SK-N-SH (cell line): ENCODE measurements at regions not wholly inside any gene's neighbourhood (a gene's known extent, or its start where the extent isn't known, plus 50 kb on each side); places are given as distances from the start of the nearest gene placed in this dataset.

ENCODE experiments used
- CTCF ChIA-PET: fragments of 300-600, 350-600 bp; formaldehyde crosslinking; extraction: SDS; loops from one replicate; lab custom pipeline; 2021; lab: Yijun Ruan, JAX
- POLR2A ChIA-PET: fragments of 350-600 bp; sonication (Branson Sonifier 250); formaldehyde crosslinking; extraction: SDS; loops from one replicate; lab custom pipeline; 2020; ENCODE audit warnings: antibody characterized with exemption, inconsistent platforms; lab: Yijun Ruan, JAX
- DNase-seq: peaks from one replicate; pipeline ENCODE4 v3.0.0; 2012
- H2AFZ ChIP-seq: fragments of 200-600 bp; sonication (generic); 2 replicates; pipeline ENCODE4 v1.8.1; 2016; ENCODE audit warnings: antibody characterized with exemption, mild to moderate bottlenecking, low read depth
- H3F3A ChIP-seq: fragments of 200-600 bp; sonication (generic); replicated peaks from 2 replicates; pipeline ENCODE3; 2016; ENCODE audit warnings: antibody characterized with exemption, mild to moderate bottlenecking; ENCODE audit not compliant: insufficient read depth
- H3K27ac ChIP-seq, 2 experiments: fragments of 200-500 bp in 1 of 2; fragments of 200-600 bp in 1 of 2; sonication (Bioruptor generic) in 1 of 2; sonication (generic), shearing (Covaris generic) in 1 of 2; 2 replicates each; pipeline versions ENCODE4 v1.5.1 to v1.6.1; 2014 to 2016; ENCODE audit warnings: low read depth in 2 of 2, inconsistent platforms in 1 of 2, low read length in 1 of 2, mild to moderate bottlenecking in 1 of 2, mixed read lengths in 1 of 2
- H3K27me3 ChIP-seq: fragments of 200-600 bp; sonication (generic), shearing (Covaris generic); 2 replicates; pipeline ENCODE4 v1.6.1; 2016; ENCODE audit warnings: mixed run types; ENCODE audit not compliant: insufficient read depth
- H3K36me3 ChIP-seq, 2 experiments: fragments of 200-500 bp in 1 of 2; fragments of 200-600 bp in 1 of 2; sonication (Bioruptor generic) in 1 of 2; sonication (generic) in 1 of 2; replicated peaks in 1 of 2; 2 replicates each; pipeline versions ENCODE3 to v1.5.1; 2014 to 2016; ENCODE audit warnings: low read length in 1 of 2, mild to moderate bottlenecking in 1 of 2; ENCODE audit not compliant: insufficient read depth in 2 of 2, control insufficient read depth in 1 of 2
- H3K4me1 ChIP-seq, 2 experiments: fragments of 200-500 bp in 1 of 2; fragments of 200-600 bp in 1 of 2; sonication (Bioruptor generic) in 1 of 2; sonication (generic), shearing (Covaris generic) in 1 of 2; 2 replicates each; pipeline versions ENCODE4 v1.5.1 to v1.6.1; 2014 to 2016; ENCODE audit warnings: low read depth in 1 of 2, low read length in 1 of 2, mixed run types in 1 of 2; ENCODE audit not compliant: insufficient read depth in 2 of 2, control insufficient read depth in 1 of 2
- H3K4me2 ChIP-seq: fragments of 200-600 bp; sonication (generic), shearing (Covaris generic); 2 replicates; pipeline ENCODE4 v1.6.1; 2017; ENCODE audit warnings: mixed run types
- H3K4me3 ChIP-seq, 2 experiments: fragments of 200-500 bp in 1 of 2; fragments of 200-600 bp in 1 of 2; sonication (Bioruptor generic) in 1 of 2; sonication (generic), shearing (Covaris generic) in 1 of 2; 2 replicates each; pipeline versions ENCODE4 v1.5.1 to v1.8.1; 2014 to 2016; ENCODE audit warnings: low read depth in 2 of 2, inconsistent platforms in 1 of 2, low read length in 1 of 2, mild to moderate bottlenecking in 1 of 2, mixed read lengths in 1 of 2, moderate library complexity in 1 of 2
- H3K79me2 ChIP-seq: fragments of 200-600 bp; sonication (generic); 2 replicates; pipeline ENCODE4 v1.8.1; 2017; ENCODE audit warnings: mild to moderate bottlenecking; ENCODE audit not compliant: insufficient read depth
- H3K9ac ChIP-seq: fragments of 200-600 bp; sonication (generic); 2 replicates; pipeline ENCODE4 v1.6.1; 2017; ENCODE audit warnings: mixed run types
- H3K9me2 ChIP-seq: fragments of 200-600 bp; sonication (generic); 2 replicates; pipeline ENCODE4 v1.6.1; 2017; ENCODE audit warnings: mixed run types
- H3K9me3 ChIP-seq: fragments of 200-600 bp; sonication (generic); 2 replicates; pipeline ENCODE4 v1.6.1; 2017; ENCODE audit warnings: mixed run types, mild to moderate bottlenecking, moderate library complexity
- H4K20me1 ChIP-seq: fragments of 200-600 bp; sonication (generic); 2 replicates; pipeline ENCODE4 v1.6.1; 2017; ENCODE audit warnings: mild to moderate bottlenecking, mixed run types; ENCODE audit not compliant: insufficient read depth
- EP300 ChIP-seq, 2 experiments: IDR thresholded peaks; 2 replicates each; pipeline versions ENCODE4 v1.4.0 to v1.6.1; 2012; ENCODE audit warnings: borderline replicate concordance in 1 of 2, low read depth in 1 of 2, low read length in 1 of 2
- EZH2phosphoT487 ChIP-seq: fragments of 200-600 bp; sonication (generic); IDR thresholded peaks from 2 replicates; pipeline ENCODE4 v1.6.1; 2017; ENCODE audit warnings: low read depth, mixed run types, mild to moderate bottlenecking, antibody characterized with exemption, moderate library complexity, borderline replicate concordance
- GABPA ChIP-seq: IDR thresholded peaks from 2 replicates; pipeline ENCODE4 v1.4.0; 2012; ENCODE audit warnings: low read depth, mild to moderate bottlenecking
- JUND ChIP-seq: IDR thresholded peaks from 2 replicates; pipeline ENCODE4 v1.4.0; 2012
- MEF2A ChIP-seq: IDR thresholded peaks from 2 replicates; pipeline ENCODE4 v1.4.0; 2012; ENCODE audit warnings: low read depth, borderline replicate concordance
- MXI1 ChIP-seq: IDR thresholded peaks from 2 replicates; pipeline ENCODE4 v1.6.1; 2012; ENCODE audit warnings: mild to moderate bottlenecking, low read depth, low read length, improper control_type of control experiment
- NFIC ChIP-seq: IDR thresholded peaks from 2 replicates; pipeline ENCODE4 v1.4.0; 2012; ENCODE audit warnings: borderline replicate concordance
- SMC3 ChIP-seq: IDR thresholded peaks from 2 replicates; pipeline ENCODE4 v1.6.1; 2012; ENCODE audit warnings: low read depth, low read length, improper control_type of control experiment
- TEAD4 ChIP-seq: IDR thresholded peaks from 2 replicates; pipeline ENCODE4 v1.4.0; 2012; ENCODE audit warnings: mild to moderate bottlenecking, borderline replicate concordance; ENCODE audit not compliant: insufficient read depth
- USF1 ChIP-seq: IDR thresholded peaks from 2 replicates; pipeline ENCODE4 v1.4.0; 2012; ENCODE audit warnings: low read depth, borderline replicate concordance
- YY1 ChIP-seq: IDR thresholded peaks from 2 replicates; pipeline ENCODE4 v1.4.0; 2012; ENCODE audit warnings: low read depth, mild to moderate bottlenecking
- WGBS: methylation state at CpG from one replicate; pipeline ENCODE4 v1.1.6; 2017; ENCODE audit warnings: low lambda C conversion rate; 5-methylcytosine and 5-hydroxymethylcytosine counted together
- TF ChIP-seq, protein P1 (sequence below): fragments of 200-600 bp; sonication (generic); IDR thresholded peaks from 2 replicates; pipeline ENCODE4 v1.6.1; 2017; ENCODE audit warnings: antibody characterized with exemption, mild to moderate bottlenecking, moderate library complexity
- TF ChIP-seq, protein P2 (sequence below): IDR thresholded peaks from 2 replicates; pipeline ENCODE4 v1.6.1; 2012; ENCODE audit warnings: mild to moderate bottlenecking, low read depth, low read length, moderate library complexity
- TF ChIP-seq, protein P3 (sequence below): IDR thresholded peaks from 2 replicates; pipeline ENCODE4; 2012
- TF ChIP-seq, protein P4 (sequence below): fragments of 150-350 bp; IDR thresholded peaks from 2 replicates; pipeline ENCODE4 v1.6.1; 2017; ENCODE audit warnings: antibody characterized with exemption, low read length, low read depth, borderline replicate concordance

DNA sequence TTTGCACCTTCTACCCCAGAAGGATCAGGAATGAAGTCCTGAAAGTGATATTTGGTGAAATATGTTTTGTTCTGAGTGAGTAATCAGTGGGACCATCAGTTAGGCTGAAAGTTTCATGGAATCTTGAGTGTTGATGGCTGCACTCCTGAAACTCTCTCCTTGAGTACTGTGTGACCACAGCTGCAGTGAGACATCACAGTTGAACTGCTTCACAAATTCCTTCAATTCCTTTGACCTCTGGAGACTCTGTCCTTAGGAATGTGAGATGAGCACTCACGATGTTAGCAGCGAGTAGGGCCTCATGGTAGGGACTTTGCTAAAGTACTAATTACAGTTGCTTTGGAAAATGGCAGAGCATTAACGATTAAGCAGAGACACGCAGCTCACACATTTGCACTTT is 142.9 kb upstream of the SLC4A4 start (continued):
- TF ChIP-seq, protein P1, sequence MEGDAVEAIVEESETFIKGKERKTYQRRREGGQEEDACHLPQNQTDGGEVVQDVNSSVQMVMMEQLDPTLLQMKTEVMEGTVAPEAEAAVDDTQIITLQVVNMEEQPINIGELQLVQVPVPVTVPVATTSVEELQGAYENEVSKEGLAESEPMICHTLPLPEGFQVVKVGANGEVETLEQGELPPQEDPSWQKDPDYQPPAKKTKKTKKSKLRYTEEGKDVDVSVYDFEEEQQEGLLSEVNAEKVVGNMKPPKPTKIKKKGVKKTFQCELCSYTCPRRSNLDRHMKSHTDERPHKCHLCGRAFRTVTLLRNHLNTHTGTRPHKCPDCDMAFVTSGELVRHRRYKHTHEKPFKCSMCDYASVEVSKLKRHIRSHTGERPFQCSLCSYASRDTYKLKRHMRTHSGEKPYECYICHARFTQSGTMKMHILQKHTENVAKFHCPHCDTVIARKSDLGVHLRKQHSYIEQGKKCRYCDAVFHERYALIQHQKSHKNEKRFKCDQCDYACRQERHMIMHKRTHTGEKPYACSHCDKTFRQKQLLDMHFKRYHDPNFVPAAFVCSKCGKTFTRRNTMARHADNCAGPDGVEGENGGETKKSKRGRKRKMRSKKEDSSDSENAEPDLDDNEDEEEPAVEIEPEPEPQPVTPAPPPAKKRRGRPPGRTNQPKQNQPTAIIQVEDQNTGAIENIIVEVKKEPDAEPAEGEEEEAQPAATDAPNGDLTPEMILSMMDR, result no peak
- TF ChIP-seq, all 33 proteins: peak for 0

GRCh38 chr4:71198958-71199357 is 139.9 kb upstream of the SLC4A4 start:
- ChIA-PET CTCF (interaction anchor here (0.8 kb wide), 1 partner anchor 11 kb away, joined by 3 read pairs; no protein-coding TSS in a partner anchor), POLR2A (no interaction called here)
- H3F3A ChIP-seq, result no peaks in the 10 kb centered on the region
- no peaks in the 10 kb centered on the region for H3K79me2 ChIP-seq
- H3K27me3 ChIP-seq, result peaks cover 19% of the 10 kb centered on the region; the same call in 1 of the 2 replicates
- no peaks in the 10 kb centered on the region for H3K9me2 ChIP-seq
- H4K20me1 ChIP-seq, result no peaks in the 10 kb centered on the region
- H3K36me3 ChIP-seq, result no peaks in the 10 kb centered on the region
- TF ChIP-seq GABPA (no peak), YY1 (no peak), SMC3 (no peak), NFIC (no peak), EP300 (IDR thresholded peaks at IDR 0.05; ENCODE audit: borderline replicate concordance in 1 of 2, low read depth in 1 of 2, low read length in 1 of 2) (no peak), TEAD4 (no peak), JUND (no peak), EZH2phosphoT487 (no peak), MEF2A (no peak), MXI1 (no peak), USF1 (no peak)
- TF ChIP-seq, protein P2, sequence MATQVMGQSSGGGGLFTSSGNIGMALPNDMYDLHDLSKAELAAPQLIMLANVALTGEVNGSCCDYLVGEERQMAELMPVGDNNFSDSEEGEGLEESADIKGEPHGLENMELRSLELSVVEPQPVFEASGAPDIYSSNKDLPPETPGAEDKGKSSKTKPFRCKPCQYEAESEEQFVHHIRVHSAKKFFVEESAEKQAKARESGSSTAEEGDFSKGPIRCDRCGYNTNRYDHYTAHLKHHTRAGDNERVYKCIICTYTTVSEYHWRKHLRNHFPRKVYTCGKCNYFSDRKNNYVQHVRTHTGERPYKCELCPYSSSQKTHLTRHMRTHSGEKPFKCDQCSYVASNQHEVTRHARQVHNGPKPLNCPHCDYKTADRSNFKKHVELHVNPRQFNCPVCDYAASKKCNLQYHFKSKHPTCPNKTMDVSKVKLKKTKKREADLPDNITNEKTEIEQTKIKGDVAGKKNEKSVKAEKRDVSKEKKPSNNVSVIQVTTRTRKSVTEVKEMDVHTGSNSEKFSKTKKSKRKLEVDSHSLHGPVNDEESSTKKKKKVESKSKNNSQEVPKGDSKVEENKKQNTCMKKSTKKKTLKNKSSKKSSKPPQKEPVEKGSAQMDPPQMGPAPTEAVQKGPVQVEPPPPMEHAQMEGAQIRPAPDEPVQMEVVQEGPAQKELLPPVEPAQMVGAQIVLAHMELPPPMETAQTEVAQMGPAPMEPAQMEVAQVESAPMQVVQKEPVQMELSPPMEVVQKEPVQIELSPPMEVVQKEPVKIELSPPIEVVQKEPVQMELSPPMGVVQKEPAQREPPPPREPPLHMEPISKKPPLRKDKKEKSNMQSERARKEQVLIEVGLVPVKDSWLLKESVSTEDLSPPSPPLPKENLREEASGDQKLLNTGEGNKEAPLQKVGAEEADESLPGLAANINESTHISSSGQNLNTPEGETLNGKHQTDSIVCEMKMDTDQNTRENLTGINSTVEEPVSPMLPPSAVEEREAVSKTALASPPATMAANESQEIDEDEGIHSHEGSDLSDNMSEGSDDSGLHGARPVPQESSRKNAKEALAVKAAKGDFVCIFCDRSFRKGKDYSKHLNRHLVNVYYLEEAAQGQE, result no peak
- TF ChIP-seq, protein P3, sequence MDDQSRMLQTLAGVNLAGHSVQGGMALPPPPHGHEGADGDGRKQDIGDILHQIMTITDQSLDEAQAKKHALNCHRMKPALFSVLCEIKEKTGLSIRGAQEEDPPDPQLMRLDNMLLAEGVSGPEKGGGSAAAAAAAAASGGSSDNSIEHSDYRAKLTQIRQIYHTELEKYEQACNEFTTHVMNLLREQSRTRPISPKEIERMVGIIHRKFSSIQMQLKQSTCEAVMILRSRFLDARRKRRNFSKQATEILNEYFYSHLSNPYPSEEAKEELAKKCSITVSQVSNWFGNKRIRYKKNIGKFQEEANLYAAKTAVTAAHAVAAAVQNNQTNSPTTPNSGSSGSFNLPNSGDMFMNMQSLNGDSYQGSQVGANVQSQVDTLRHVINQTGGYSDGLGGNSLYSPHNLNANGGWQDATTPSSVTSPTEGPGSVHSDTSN, result no peak
- TF ChIP-seq, protein P4, sequence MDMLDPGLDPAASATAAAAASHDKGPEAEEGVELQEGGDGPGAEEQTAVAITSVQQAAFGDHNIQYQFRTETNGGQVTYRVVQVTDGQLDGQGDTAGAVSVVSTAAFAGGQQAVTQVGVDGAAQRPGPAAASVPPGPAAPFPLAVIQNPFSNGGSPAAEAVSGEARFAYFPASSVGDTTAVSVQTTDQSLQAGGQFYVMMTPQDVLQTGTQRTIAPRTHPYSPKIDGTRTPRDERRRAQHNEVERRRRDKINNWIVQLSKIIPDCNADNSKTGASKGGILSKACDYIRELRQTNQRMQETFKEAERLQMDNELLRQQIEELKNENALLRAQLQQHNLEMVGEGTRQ, result no peak
- no peak overlapping the region for H3K4me2 ChIP-seq
- no peak for DNase-seq
- H3K4me3 ChIP-seq, result no peak overlapping the region
- no peaks in the 10 kb centered on the region for H3K9me3 ChIP-seq
- 17% methylated on average over 2 of the region's 2 CpGs for WGBS
- no peaks in the 10 kb centered on the region for H3K4me1 ChIP-seq
- no peak overlapping the region for H3K27ac ChIP-seq
- H3K9ac ChIP-seq, result no peak overlapping the region
- H2AFZ ChIP-seq, result no peak overlapping the region
